CD14-positive monocyte (primary cell): ENCODE measurements at regions not wholly inside any gene's neighbourhood (a gene's known extent, or its start where the extent isn't known, plus 50 kb on each side); places are given as distances from the start of the nearest gene placed in this dataset.

ENCODE experiments used
- DNase-seq, 3 donors: peaks; one replicate each; pipeline ENCODE4 v3.0.0-alpha.2; 2011 to 2022
- H2AFZ ChIP-seq: 2 replicates; pipeline ENCODE4 v1.6.0; 2012; ENCODE audit warnings: mild to moderate bottlenecking, low read depth, low read length, inconsistent platforms; ENCODE audit not compliant: insufficient read depth, poor library complexity, severe bottlenecking
- H3K27ac ChIP-seq, 2 donors: 1 replicate in 1 of 2; 2 replicates in 1 of 2; pipeline ENCODE4 v1.5.1; 2012 to 2013; ENCODE audit warnings: low read length in 2 of 2, control low read depth in 1 of 2, inconsistent platforms in 1 of 2, low read depth in 1 of 2, mild to moderate bottlenecking in 1 of 2
- H3K27me3 ChIP-seq, 2 donors: one replicate each; pipeline versions ENCODE4 v1.6.0 to v1.6.1; 2011 to 2013; ENCODE audit warnings: low read length in 2 of 2; ENCODE audit not compliant: control insufficient read depth in 2 of 2, insufficient read depth in 2 of 2
- H3K36me3 ChIP-seq, 2 donors: replicated peaks in 1 of 2; 1 replicate in 1 of 2; 2 replicates in 1 of 2; pipeline versions ENCODE4 v1.5.1 to v1.6.1; 2012 to 2013; ENCODE audit warnings: low read length in 2 of 2, control low read depth in 1 of 2, inconsistent platforms in 1 of 2, mild to moderate bottlenecking in 1 of 2; ENCODE audit not compliant: insufficient read depth in 2 of 2, control insufficient read depth in 1 of 2
- H3K4me1 ChIP-seq, 2 donors: 1 replicate in 1 of 2; 2 replicates in 1 of 2; pipeline versions ENCODE4 v1.5.1 to v1.6.1; 2012 to 2013; ENCODE audit warnings: low read length in 2 of 2, control low read depth in 1 of 2, inconsistent platforms in 1 of 2, mild to moderate bottlenecking in 1 of 2, moderate library complexity in 1 of 2; ENCODE audit not compliant: insufficient read depth in 2 of 2, control insufficient read depth in 1 of 2
- H3K4me2 ChIP-seq: replicated peaks from 2 replicates; pipeline ENCODE3; 2012; ENCODE audit warnings: low read length, moderate library complexity, mild to moderate bottlenecking; ENCODE audit not compliant: poor library complexity, severe bottlenecking; ENCODE audit errors: extremely low read depth
- H3K4me3 ChIP-seq, 3 experiments: fragments of 200-600 bp in 1 of 3; sonication (generic) in 1 of 3; replicated peaks in 1 of 3; 1 replicate in 2 of 3; 2 replicates in 1 of 3; pipeline ENCODE4 v1.5.1; 2011 to 2013; ENCODE audit warnings: low read length in 3 of 3, mild to moderate bottlenecking in 3 of 3, control low read depth in 2 of 3, low read depth in 2 of 3, inconsistent platforms in 1 of 3, moderate library complexity in 1 of 3
- H3K79me2 ChIP-seq: 2 replicates; pipeline ENCODE4 v1.6.0; 2012; ENCODE audit warnings: mild to moderate bottlenecking, control low read depth, inconsistent platforms, low read length, moderate library complexity; ENCODE audit not compliant: insufficient read depth
- H3K9ac ChIP-seq: 2 replicates; pipeline ENCODE4 v1.6.0; 2017; ENCODE audit warnings: low read length, mild to moderate bottlenecking; ENCODE audit not compliant: insufficient read depth, poor library complexity, severe bottlenecking
- H3K9me3 ChIP-seq, 2 donors: replicated peaks in 1 of 2; 1 replicate in 1 of 2; 2 replicates in 1 of 2; pipeline versions ENCODE4 v1.5.1 to v1.6.1; 2012 to 2013; ENCODE audit warnings: low read length in 2 of 2, control low read depth in 1 of 2; ENCODE audit not compliant: control insufficient read depth in 1 of 2, insufficient read depth in 1 of 2
- H4K20me1 ChIP-seq: 2 replicates; pipeline ENCODE4 v1.6.0; 2012; ENCODE audit warnings: mild to moderate bottlenecking, low read length, control low read depth, moderate library complexity; ENCODE audit not compliant: insufficient read depth
- H3K27ac Mint-ChIP-seq, 7 donors: one replicate each; pipeline ENCODE4 v1.8.0; 2020; ENCODE audit warnings: mild to moderate bottlenecking in 7 of 7, mixed read lengths in 7 of 7, moderate library complexity in 6 of 7, inconsistent platforms in 2 of 7
- H3K27me3 Mint-ChIP-seq, 3 donors: one replicate each; pipeline ENCODE4 v1.8.0; 2021 to 2022; ENCODE audit warnings: low read depth in 3 of 3, mild to moderate bottlenecking in 3 of 3, mixed read lengths in 3 of 3, moderate library complexity in 3 of 3, inconsistent platforms in 1 of 3
- H3K36me3 Mint-ChIP-seq, 2 donors: one replicate each; pipeline ENCODE4 v1.8.0; 2020; ENCODE audit warnings: mixed read lengths in 2 of 2, inconsistent platforms in 1 of 2, mild to moderate bottlenecking in 1 of 2
- H3K4me1 Mint-ChIP-seq: one replicate; pipeline ENCODE4 v1.8.0; 2020; ENCODE audit warnings: mild to moderate bottlenecking, mixed read lengths
- H3K4me3 Mint-ChIP-seq, 2 donors: one replicate each; pipeline ENCODE4 v1.8.0; 2020; ENCODE audit warnings: mild to moderate bottlenecking in 2 of 2, mixed read lengths in 2 of 2, moderate library complexity in 1 of 2
- H3K9me3 Mint-ChIP-seq, 7 donors: one replicate each; pipeline ENCODE4 v1.8.0; 2020 to 2022; ENCODE audit warnings: mixed read lengths in 7 of 7, mild to moderate bottlenecking in 6 of 7, moderate library complexity in 6 of 7, inconsistent platforms in 2 of 7
- WGBS: methylation state at CpG from one replicate; pipeline ENCODE4 v1.1.5; 2013; ENCODE audit warnings: missing lambda C conversion rate; ENCODE audit not compliant: insufficient coverage; 5-methylcytosine and 5-hydroxymethylcytosine counted together
- intact Hi-C, 2 donors: fragments of 100-400 bp; cut with micrococcal nuclease; formaldehyde crosslinking; loops; one replicate each; pipeline versions ENCODE4 v1.15.0 to v1.15.1; 2023
- TF ChIP-seq, protein P1 (sequence below): fragments of 200-600 bp; IDR thresholded peaks from one replicate; pipeline ENCODE4 v1.8.0; 2022; ENCODE audit warnings: antibody characterized with exemption, mild to moderate bottlenecking

- 100% methylated on average over 1 of the region's 4 CpGs for WGBS
- Histone ChIP-seq H3K36me3 (no peaks in the 10 kb centered on the region), H3K9ac (no peak overlapping the region), H3K4me1 (no peaks in the 10 kb centered on the region), H2AFZ (no peak overlapping the region), H3K4me3 (no peak overlapping the region), H4K20me1 (no peaks in the 10 kb centered on the region), H3K4me2 (no peak overlapping the region), H3K9me3 (no peaks in the 10 kb centered on the region), H3K27me3 (no peaks in the 10 kb centered on the region), H3K79me2 (no peaks in the 10 kb centered on the region), H3K27ac (no peak overlapping the region)
- TF ChIP-seq, protein P1, sequence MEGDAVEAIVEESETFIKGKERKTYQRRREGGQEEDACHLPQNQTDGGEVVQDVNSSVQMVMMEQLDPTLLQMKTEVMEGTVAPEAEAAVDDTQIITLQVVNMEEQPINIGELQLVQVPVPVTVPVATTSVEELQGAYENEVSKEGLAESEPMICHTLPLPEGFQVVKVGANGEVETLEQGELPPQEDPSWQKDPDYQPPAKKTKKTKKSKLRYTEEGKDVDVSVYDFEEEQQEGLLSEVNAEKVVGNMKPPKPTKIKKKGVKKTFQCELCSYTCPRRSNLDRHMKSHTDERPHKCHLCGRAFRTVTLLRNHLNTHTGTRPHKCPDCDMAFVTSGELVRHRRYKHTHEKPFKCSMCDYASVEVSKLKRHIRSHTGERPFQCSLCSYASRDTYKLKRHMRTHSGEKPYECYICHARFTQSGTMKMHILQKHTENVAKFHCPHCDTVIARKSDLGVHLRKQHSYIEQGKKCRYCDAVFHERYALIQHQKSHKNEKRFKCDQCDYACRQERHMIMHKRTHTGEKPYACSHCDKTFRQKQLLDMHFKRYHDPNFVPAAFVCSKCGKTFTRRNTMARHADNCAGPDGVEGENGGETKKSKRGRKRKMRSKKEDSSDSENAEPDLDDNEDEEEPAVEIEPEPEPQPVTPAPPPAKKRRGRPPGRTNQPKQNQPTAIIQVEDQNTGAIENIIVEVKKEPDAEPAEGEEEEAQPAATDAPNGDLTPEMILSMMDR, result no peak
- no peak overlapping the region for H3K4me3 Mint-ChIP-seq
- peaks cover 2 to 4% (median 4%) of the 10 kb centered on the region in 3 donors for H3K27me3 Mint-ChIP-seq
- no peaks in the 10 kb centered on the region for H3K36me3 Mint-ChIP-seq
- no peak overlapping the region for H3K27ac Mint-ChIP-seq
- peaks cover 0 to 4% (median 2%) of the 10 kb centered on the region in 7 donors for H3K9me3 Mint-ChIP-seq
- H3K4me1 Mint-ChIP-seq, result no peaks in the 10 kb centered on the region
- intact Hi-C loops, result no loop called here
- no peak for DNase-seq
These were observed 218.9 kb upstream of the RORA start for GRCh38 chr15:61447981-61448380.

DNA sequence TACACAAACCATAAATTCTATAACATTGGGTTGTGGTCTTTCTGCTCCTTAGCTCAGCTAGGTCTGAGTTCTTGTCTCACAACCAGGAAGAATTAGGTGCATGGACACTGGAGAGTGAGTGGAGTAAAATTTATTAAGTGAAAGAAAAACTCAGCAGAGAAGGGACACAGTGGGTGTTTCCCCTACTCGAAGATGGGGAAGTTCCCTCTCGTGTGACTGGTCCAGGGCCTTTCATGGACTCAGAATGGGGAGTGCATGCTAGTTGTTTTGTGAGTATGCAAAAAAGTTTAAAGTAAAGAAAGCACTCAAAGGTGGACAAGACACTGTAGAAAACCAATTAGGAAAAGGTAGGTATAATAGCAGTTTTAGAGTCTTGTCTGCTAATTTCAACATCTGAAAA is 215.5 kb upstream of the RORA start:
- no peak overlapping the region for H3K27ac Mint-ChIP-seq
- no peaks in the 10 kb centered on the region for H3K36me3 Mint-ChIP-seq
- no peaks in the 10 kb centered on the region for H3K9me3 ChIP-seq
- no peak overlapping the region for H3K4me3 Mint-ChIP-seq
- no peak overlapping the region for H2AFZ ChIP-seq
- H3K4me3 ChIP-seq, result no peak overlapping the region
- no peaks in the 10 kb centered on the region for H3K4me1 Mint-ChIP-seq
- TF ChIP-seq, protein P1, result no peak
- no peaks in the 10 kb centered on the region for H3K79me2 ChIP-seq
- H3K4me1 ChIP-seq, result no peaks in the 10 kb centered on the region
- H3K9me3 Mint-ChIP-seq, result peaks cover 0 to 10% (median 2%) of the 10 kb centered on the region in 7 donors
- WGBS, result no CpG with 5 or more reads among the region's 2 CpGs
- peaks cover 0 to under 1% of the 10 kb centered on the region in 2 donors for H3K27me3 ChIP-seq
- H3K4me2 ChIP-seq, result no peak overlapping the region
- peaks cover 2 to 6% (median 3%) of the 10 kb centered on the region in 3 donors for H3K27me3 Mint-ChIP-seq
- no peak overlapping the region for H3K27ac ChIP-seq
- H3K36me3 ChIP-seq, result no peaks in the 10 kb centered on the region
- no peaks in the 10 kb centered on the region for H4K20me1 ChIP-seq
- intact Hi-C loops, result no loop called here
- no peak overlapping the region for H3K9ac ChIP-seq
- no peak for DNase-seq
